Suppressor macrophage (primary cell): ENCODE measurements at regions not wholly inside any gene's neighbourhood (a gene's known extent, or its start where the extent isn't known, plus 50 kb on each side); places are given as distances from the start of the nearest gene placed in this dataset.
A peak's percentile ranks its signal among the peaks of the same experiment; 100 is the strongest.

ENCODE experiments used
- DNase-seq, 4 experiments: peaks; one replicate each; pipeline ENCODE4 v3.0.0-alpha.2; 2020 to 2022

GRCh38 chr18:61756244-61756643 lies 136.6 kb downstream of the RNF152 start:
- DNase-seq, result no peak

DNA sequence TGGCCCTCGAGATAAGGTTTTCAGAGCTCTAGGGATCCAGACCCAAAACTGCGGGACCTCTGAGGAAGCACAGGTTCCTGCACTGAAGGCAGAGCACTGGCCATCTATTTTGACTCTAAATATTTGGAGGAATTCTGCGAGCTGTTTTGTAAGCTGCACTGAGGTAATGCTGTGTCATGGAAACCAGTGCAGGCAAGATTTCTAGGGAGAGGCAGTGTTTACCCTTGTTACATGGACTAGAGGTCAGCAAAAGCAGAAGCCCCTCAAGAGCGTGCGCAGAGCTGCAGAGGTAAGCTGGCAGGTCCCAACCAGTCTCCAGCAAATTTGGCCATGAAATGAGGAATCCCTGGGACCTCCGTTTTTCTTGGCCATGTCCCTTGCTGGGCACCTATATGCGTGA lies 137.3 kb downstream of the RNF152 start:
- DNase-seq, result no peak

DNA sequence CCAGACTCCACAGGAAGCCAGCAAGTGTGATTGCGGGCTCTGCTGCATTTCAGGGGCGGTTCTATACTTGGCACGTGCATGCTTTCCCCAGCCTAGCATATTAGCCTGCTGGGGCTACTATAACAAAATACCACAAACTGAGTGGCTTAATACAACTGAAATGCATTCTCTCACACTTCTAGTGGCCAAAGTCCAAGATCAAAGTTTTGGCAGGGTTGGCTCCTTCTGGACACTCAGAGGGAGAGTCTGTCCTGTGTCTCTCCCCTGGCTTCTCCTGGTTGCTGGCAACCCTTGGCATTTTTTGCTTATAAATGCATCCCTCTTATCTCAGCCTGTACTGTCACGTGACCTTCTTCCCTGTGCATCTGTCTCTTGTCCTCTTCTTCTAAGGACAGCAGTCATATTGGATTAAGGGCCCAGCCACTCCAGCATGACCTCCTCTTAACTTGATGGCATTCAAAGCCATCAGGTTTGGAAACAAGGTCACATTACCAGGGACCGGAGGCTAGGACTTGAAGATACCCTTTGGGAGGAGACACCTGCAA lies 138.7 kb downstream of the RNF152 start:
- no peak for DNase-seq

DNA sequence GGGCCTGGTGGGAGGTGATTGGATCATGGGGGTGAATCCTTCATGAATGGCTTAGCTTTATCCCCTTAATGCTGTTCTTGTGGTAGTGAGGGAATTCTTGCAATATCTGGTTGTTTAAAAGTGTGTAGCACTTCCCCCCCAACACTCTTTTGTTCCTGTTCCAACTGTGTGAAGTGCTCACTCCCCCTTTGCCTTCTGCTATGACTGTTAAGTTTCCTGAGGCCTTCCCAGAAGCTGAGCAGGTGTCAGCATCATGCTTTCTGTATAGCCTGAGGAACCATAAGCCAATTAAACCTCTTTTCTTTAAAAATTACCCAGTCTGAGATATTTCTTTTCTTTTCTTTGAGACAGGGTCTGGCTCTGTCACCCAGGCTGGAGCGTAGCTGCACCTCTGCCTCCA lies 139.4 kb downstream of the RNF152 start:
- DNase-seq, result no peak

DNA sequence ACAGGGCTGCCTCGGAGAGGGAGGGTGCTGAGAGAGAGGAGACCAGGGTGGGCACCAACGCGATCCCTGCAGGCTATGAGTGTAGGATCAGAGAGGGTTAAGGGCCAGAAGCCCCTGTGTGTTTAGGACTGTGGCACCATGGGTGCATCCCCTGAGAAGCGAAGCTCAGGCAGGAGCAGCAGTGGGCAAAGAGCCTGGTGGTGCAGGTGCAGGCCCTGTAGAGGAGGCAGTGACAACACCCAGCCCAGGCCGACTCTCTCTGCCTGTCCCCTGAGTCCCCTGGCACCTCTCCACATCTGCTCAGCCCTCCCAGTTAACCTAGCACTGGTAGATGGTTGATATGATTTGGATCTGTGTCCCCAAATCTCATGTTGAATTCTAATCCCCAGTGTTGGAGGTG lies 139.8 kb downstream of the RNF152 start:
- DNase-seq, result no peak

GRCh38 chr18:61750840-61751668 lies 141.8 kb downstream of the RNF152 start:
- DNase-seq, result no peak

- no peak for DNase-seq
Measured at GRCh38 chr18:61749546-61749945, 143.3 kb downstream of the RNF152 start.

GRCh38 chr18:61749031-61749430 lies 143.8 kb downstream of the RNF152 start:
- DNase-seq, result no peak

GRCh38 chr18:61748004-61748403 lies 144.8 kb downstream of the RNF152 start:
- no peak for DNase-seq

GRCh38 chr18:61743775-61744531 lies 148.9 kb downstream of the RNF152 start:
- DNase-seq, result peak in 3 of 4 experiments; percentile 10 to 22 (median 11)

- DNase-seq, result peak; percentile 11 to 53 (median 26)
Measured at GRCh38 chr18:61742565-61743429, 150.0 kb downstream of the RNF152 start.

DNA sequence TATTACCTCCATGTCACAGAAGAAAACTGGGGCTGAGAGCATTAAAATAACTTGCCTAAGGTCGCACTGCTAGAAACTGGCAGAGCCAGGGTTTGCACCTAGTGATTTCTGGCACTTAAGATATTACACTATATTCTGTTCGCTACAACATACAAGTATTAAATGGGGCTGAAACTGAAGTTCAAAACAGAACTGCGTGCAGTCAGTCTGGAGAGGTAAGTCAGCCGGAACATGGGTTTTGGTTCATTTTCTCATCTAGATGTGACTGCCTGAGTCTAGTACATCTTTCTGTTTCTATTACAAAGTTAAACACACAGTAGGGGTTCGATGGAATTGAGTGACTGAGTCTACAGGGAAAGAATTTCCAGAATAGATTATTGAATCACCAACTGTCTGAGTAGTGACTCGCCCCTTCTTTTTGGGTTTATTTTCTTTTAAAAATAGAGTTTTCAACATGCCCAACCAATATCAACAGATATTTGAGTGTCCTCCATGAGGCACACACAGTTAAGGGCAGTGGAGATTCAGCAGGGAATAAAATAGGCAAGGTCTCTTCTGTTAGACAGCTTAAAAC lies 150.8 kb downstream of the RNF152 start:
- DNase-seq, result no peak

GRCh38 chr18:61738488-61738887 lies 154.3 kb downstream of the RNF152 start:
- peak; percentile 78 to 91 (median 84) for DNase-seq

DNA sequence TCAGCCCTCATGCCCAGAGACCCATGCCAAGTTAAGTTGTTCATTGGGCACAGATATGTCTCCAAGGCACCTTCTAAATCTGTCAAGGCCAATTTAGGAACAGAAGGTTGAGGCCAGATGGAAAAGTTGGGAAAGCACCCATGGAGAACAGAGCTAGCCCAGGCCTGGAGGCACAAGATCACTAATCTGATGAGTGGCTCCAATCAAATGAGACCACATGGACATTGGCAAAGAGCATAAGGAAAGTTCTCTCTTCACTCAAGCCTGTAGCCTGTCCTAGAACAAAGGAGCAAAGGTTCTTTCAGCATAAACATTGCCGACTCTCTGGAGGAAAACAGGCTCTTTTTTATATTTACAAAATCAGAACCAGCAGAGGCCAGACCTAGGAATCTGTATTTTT lies 154.8 kb downstream of the RNF152 start:
- peak; percentile 5 to 24 (median 15) for DNase-seq

DNA sequence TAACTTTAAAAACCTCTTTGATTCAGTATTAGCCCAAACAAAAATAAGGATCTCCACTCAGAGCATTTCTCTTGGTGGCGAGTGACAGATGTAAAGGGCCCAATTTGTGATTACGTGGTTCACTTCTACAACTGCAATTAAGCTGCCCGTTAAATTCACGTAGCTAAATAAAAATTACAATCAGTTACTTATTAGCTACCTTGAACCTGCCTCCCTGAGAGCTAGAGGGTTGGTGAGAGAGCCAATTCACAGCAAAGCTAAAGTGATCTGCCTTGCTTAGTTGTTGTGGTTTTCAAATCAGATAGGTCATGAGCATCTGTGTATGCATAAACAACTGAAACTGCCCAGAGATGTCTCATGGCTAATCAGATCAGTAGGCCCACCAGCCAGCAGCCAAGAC lies 156.7 kb downstream of the RNF152 start:
- DNase-seq, result no peak

DNA sequence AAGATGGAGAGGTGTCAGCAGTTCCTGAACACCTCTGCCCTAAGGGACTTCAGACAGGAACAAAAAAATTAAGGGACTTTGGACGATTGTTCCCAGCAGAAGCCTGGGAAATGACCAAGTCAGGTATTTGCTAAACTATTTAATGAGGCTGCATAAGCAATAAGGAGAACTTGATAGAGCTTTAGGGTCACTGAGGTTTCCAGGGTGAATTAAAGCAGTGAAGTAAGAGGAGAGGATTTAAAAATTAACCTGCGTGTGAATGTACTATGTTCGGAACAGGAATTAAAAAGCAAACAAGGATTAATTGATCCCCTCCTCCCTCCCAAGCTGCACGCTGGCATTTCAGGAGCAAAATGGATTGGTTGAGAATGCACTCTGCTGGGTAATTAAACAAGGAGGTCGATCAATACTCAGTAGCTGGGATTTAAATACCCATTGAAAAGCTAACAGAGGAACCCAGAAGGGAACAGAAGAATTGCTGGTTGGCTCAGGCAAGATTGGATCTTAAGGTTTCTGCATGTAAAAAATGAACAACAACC lies 157.2 kb downstream of the RNF152 start:
- DNase-seq, result no peak

- DNase-seq, result no peak
Measured at GRCh38 chr18:61734396-61734795, 158.4 kb downstream of the RNF152 start.

- DNase-seq, result peak; percentile 58 to 80 (median 64)
Measured at GRCh38 chr18:61732854-61733253, 160.0 kb downstream of the RNF152 start.

- no peak for DNase-seq
Measured at GRCh38 chr18:61731693-61732376, 161.0 kb downstream of the RNF152 start.

DNA sequence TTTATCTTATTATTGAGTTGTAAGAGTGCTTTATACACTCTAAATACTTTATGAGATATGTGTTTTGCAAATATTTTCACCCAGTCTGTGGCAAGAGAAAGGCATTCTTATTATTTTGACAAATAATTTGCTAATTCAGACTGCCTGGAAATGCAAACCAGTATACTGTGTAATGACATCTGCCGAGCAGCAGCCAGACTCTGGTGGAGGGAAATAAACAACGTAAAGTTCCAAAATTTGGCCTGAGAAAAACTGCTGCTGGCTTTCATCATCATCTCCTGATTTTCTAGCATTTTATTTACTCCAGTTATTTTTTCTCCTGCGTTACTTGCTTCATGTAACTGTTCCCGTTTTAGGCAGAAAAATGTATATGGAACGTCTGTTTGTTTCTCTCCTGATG lies 161.6 kb downstream of the RNF152 start:
- no peak for DNase-seq

DNA sequence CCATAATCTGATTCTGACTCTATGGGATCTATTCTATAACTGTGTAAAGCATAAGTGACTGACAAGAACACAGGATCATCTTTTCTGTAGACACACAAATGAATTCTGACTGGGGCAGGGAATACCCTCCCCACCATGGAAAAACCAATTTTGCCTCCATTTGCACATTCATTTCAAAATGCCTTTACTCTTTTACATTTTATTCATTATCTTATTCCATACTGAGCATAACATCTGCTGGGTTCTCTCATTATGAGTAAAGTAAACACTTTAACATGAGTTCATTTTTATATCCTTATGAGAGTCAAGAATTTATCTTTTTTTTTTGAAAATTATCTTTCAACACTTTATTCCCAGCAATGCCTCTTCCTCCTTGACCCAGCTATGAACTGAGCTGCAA lies 163.5 kb downstream of the RNF152 start:
- DNase-seq, result no peak
